Activated CD4-positive, alpha-beta T cell treated with anti-CD3 and anti-CD28 coated beads, Interleukin-2, amount 10 ng/mL, durations not matched to agents 7 days and 5 days (primary cell): ENCODE measurements at regions not wholly inside any gene's neighbourhood (a gene's known extent, or its start where the extent isn't known, plus 50 kb on each side); places are given as distances from the start of the nearest gene placed in this dataset.

Source experiments
- CTCF ChIA-PET: fragments of 350-600 bp; sonication (Branson Sonifier 250); formaldehyde crosslinking; loops from one replicate; lab custom pipeline; 2021; ENCODE audit warnings: antibody characterized with exemption; lab: Charles Lee
- POLR2A ChIA-PET: fragments of 350-600 bp; sonication (Branson Sonifier 250); formaldehyde crosslinking; loops from one replicate; lab custom pipeline; 2021; ENCODE audit warnings: antibody characterized with exemption; lab: Charles Lee
- DNase-seq: peaks from one replicate; pipeline ENCODE4 v3.0.0-alpha.2; 2020
- H3K27ac Mint-ChIP-seq: one replicate; pipeline ENCODE4 v1.8.0; 2021; ENCODE audit warnings: mild to moderate bottlenecking, moderate library complexity, mixed read lengths
- H3K27me3 Mint-ChIP-seq: one replicate; pipeline ENCODE4 v1.8.0; 2021; ENCODE audit warnings: mixed read lengths
- H3K36me3 Mint-ChIP-seq: one replicate; pipeline ENCODE4 v1.8.0; 2021; ENCODE audit warnings: low read depth, mixed read lengths
- H3K4me1 Mint-ChIP-seq: one replicate; pipeline ENCODE4 v1.8.0; 2021; ENCODE audit warnings: mixed read lengths
- H3K4me3 Mint-ChIP-seq: one replicate; pipeline ENCODE4 v1.8.0; 2021; ENCODE audit warnings: mild to moderate bottlenecking, moderate library complexity, mixed read lengths
- H3K9me3 Mint-ChIP-seq: one replicate; pipeline ENCODE4 v1.8.0; 2021; ENCODE audit warnings: mixed read lengths

- ChIA-PET POLR2A (no interaction called here), CTCF (no interaction called here)
- no peak overlapping the region for H3K4me3 Mint-ChIP-seq
- H3K27ac Mint-ChIP-seq, result no peak overlapping the region
- DNase-seq, result no peak
- no peaks in the 10 kb centered on the region for H3K36me3 Mint-ChIP-seq
- H3K9me3 Mint-ChIP-seq, result no peaks in the 10 kb centered on the region
- no peaks in the 10 kb centered on the region for H3K4me1 Mint-ChIP-seq
- H3K27me3 Mint-ChIP-seq, result no peaks in the 10 kb centered on the region
Observed at GRCh38 chr9:119802621-119803020, 433.4 kb upstream of the BRINP1 start.

GRCh38 chr9:119802133-119802532 is 432.9 kb upstream of the BRINP1 start:
- Mint-ChIP-seq H3K27ac (no peak overlapping the region), H3K4me1 (no peaks in the 10 kb centered on the region), H3K4me3 (no peak overlapping the region), H3K36me3 (no peaks in the 10 kb centered on the region), H3K27me3 (no peaks in the 10 kb centered on the region), H3K9me3 (no peaks in the 10 kb centered on the region)
- no peak for DNase-seq
- ChIA-PET POLR2A (no interaction called here), CTCF (no interaction called here)

GRCh38 chr9:119801311-119801710 is 432.1 kb upstream of the BRINP1 start:
- CTCF ChIA-PET, result no interaction called here
- DNase-seq, result no peak
- Mint-ChIP-seq H3K4me3 (no peak overlapping the region), H3K36me3 (no peaks in the 10 kb centered on the region), H3K9me3 (no peaks in the 10 kb centered on the region), H3K4me1 (no peaks in the 10 kb centered on the region), H3K27me3 (no peaks in the 10 kb centered on the region), H3K27ac (no peak overlapping the region)
- POLR2A ChIA-PET, result no interaction called here

GRCh38 chr9:119795395-119795794 is 426.2 kb upstream of the BRINP1 start:
- H3K4me1 Mint-ChIP-seq, result no peaks in the 10 kb centered on the region
- CTCF ChIA-PET, result no interaction called here

GRCh38 chr9:119794836-119795235 is 425.6 kb upstream of the BRINP1 start:
- ChIA-PET POLR2A (no interaction called here), CTCF (no interaction called here)
- Mint-ChIP-seq H3K27ac (no peak overlapping the region), H3K4me3 (no peak overlapping the region), H3K36me3 (no peaks in the 10 kb centered on the region), H3K4me1 (no peaks in the 10 kb centered on the region), H3K9me3 (no peaks in the 10 kb centered on the region), H3K27me3 (no peaks in the 10 kb centered on the region)
- DNase-seq, result no peak

More at GRCh38 chr9:119795395-119795794, 426.2 kb upstream of the BRINP1 start:
- no peak overlapping the region for H3K4me3 Mint-ChIP-seq
- H3K27ac Mint-ChIP-seq, result no peak overlapping the region
- H3K36me3 Mint-ChIP-seq, result no peaks in the 10 kb centered on the region
- H3K9me3 Mint-ChIP-seq, result no peaks in the 10 kb centered on the region
- H3K27me3 Mint-ChIP-seq, result no peaks in the 10 kb centered on the region
- DNase-seq, result no peak
- POLR2A ChIA-PET, result no interaction called here

GRCh38 chr9:119793218-119793617 is 424.0 kb upstream of the BRINP1 start:
- POLR2A ChIA-PET, result no interaction called here
- H3K36me3 Mint-ChIP-seq, result no peaks in the 10 kb centered on the region
- H3K9me3 Mint-ChIP-seq, result no peaks in the 10 kb centered on the region
- H3K4me1 Mint-ChIP-seq, result no peaks in the 10 kb centered on the region
- no peak for DNase-seq
- H3K27ac Mint-ChIP-seq, result no peak overlapping the region
- CTCF ChIA-PET, result no interaction called here
- H3K4me3 Mint-ChIP-seq, result no peak overlapping the region
- H3K27me3 Mint-ChIP-seq, result no peaks in the 10 kb centered on the region

- H3K36me3 Mint-ChIP-seq, result no peaks in the 10 kb centered on the region
Observed at GRCh38 chr9:119792242-119792641, 423.0 kb upstream of the BRINP1 start.

GRCh38 chr9:119789987-119790386 is 420.8 kb upstream of the BRINP1 start:
- Mint-ChIP-seq H3K4me1 (no peaks in the 10 kb centered on the region), H3K36me3 (no peaks in the 10 kb centered on the region), H3K27me3 (no peaks in the 10 kb centered on the region), H3K27ac (no peak overlapping the region), H3K4me3 (no peak overlapping the region), H3K9me3 (no peaks in the 10 kb centered on the region)
- CTCF ChIA-PET, result no interaction called here
- no peak for DNase-seq
- POLR2A ChIA-PET, result no interaction called here

More at GRCh38 chr9:119792242-119792641, 423.0 kb upstream of the BRINP1 start:
- DNase-seq, result no peak
- CTCF ChIA-PET, result no interaction called here
- no peaks in the 10 kb centered on the region for H3K4me1 Mint-ChIP-seq
- H3K27me3 Mint-ChIP-seq, result no peaks in the 10 kb centered on the region
- H3K27ac Mint-ChIP-seq, result no peak overlapping the region
- no peak overlapping the region for H3K4me3 Mint-ChIP-seq
- H3K9me3 Mint-ChIP-seq, result no peaks in the 10 kb centered on the region
- POLR2A ChIA-PET, result no interaction called here

- Mint-ChIP-seq H3K9me3 (no peaks in the 10 kb centered on the region), H3K27me3 (no peaks in the 10 kb centered on the region), H3K27ac (no peak overlapping the region), H3K36me3 (no peaks in the 10 kb centered on the region), H3K4me3 (no peak overlapping the region), H3K4me1 (no peaks in the 10 kb centered on the region)
- DNase-seq, result no peak
- CTCF ChIA-PET, result no interaction called here
- POLR2A ChIA-PET, result no interaction called here
Observed at GRCh38 chr9:119788921-119789320, 419.7 kb upstream of the BRINP1 start.

GRCh38 chr9:119781886-119782285 is 412.7 kb upstream of the BRINP1 start:
- H3K4me1 Mint-ChIP-seq, result no peaks in the 10 kb centered on the region
- H3K27ac Mint-ChIP-seq, result no peak overlapping the region
- H3K36me3 Mint-ChIP-seq, result no peaks in the 10 kb centered on the region
- DNase-seq, result no peak
- CTCF ChIA-PET, result no interaction called here
- H3K27me3 Mint-ChIP-seq, result no peaks in the 10 kb centered on the region
- POLR2A ChIA-PET, result no interaction called here
- no peak overlapping the region for H3K4me3 Mint-ChIP-seq
- no peaks in the 10 kb centered on the region for H3K9me3 Mint-ChIP-seq

- DNase-seq, result no peak
- no peaks in the 10 kb centered on the region for H3K27me3 Mint-ChIP-seq
- no peak overlapping the region for H3K27ac Mint-ChIP-seq
- CTCF ChIA-PET, result no interaction called here
- H3K36me3 Mint-ChIP-seq, result no peaks in the 10 kb centered on the region
- POLR2A ChIA-PET, result no interaction called here
- no peak overlapping the region for H3K4me3 Mint-ChIP-seq
- H3K9me3 Mint-ChIP-seq, result no peaks in the 10 kb centered on the region
- no peaks in the 10 kb centered on the region for H3K4me1 Mint-ChIP-seq
Observed at GRCh38 chr9:119775410-119775809, 406.2 kb upstream of the BRINP1 start.

GRCh38 chr9:119773823-119774222 is 404.6 kb upstream of the BRINP1 start:
- no peak overlapping the region for H3K27ac Mint-ChIP-seq
- no peaks in the 10 kb centered on the region for H3K4me1 Mint-ChIP-seq
- no peaks in the 10 kb centered on the region for H3K9me3 Mint-ChIP-seq
- CTCF ChIA-PET, result no interaction called here
- no peaks in the 10 kb centered on the region for H3K27me3 Mint-ChIP-seq
- H3K4me3 Mint-ChIP-seq, result no peak overlapping the region
- DNase-seq, result no peak
- POLR2A ChIA-PET, result no interaction called here
- no peaks in the 10 kb centered on the region for H3K36me3 Mint-ChIP-seq

GRCh38 chr9:119771341-119771740 is 402.1 kb upstream of the BRINP1 start:
- no peaks in the 10 kb centered on the region for H3K9me3 Mint-ChIP-seq
- CTCF ChIA-PET, result no interaction called here
- DNase-seq, result no peak
- no peak overlapping the region for H3K27ac Mint-ChIP-seq
- H3K27me3 Mint-ChIP-seq, result no peaks in the 10 kb centered on the region
- no peak overlapping the region for H3K4me3 Mint-ChIP-seq
- H3K36me3 Mint-ChIP-seq, result no peaks in the 10 kb centered on the region
- H3K4me1 Mint-ChIP-seq, result no peaks in the 10 kb centered on the region
- POLR2A ChIA-PET, result no interaction called here

- no peaks in the 10 kb centered on the region for H3K4me1 Mint-ChIP-seq
- POLR2A ChIA-PET, result no interaction called here
- H3K27ac Mint-ChIP-seq, result no peak overlapping the region
- no peak overlapping the region for H3K4me3 Mint-ChIP-seq
- H3K36me3 Mint-ChIP-seq, result no peaks in the 10 kb centered on the region
- no peaks in the 10 kb centered on the region for H3K27me3 Mint-ChIP-seq
- H3K9me3 Mint-ChIP-seq, result no peaks in the 10 kb centered on the region
- DNase-seq, result no peak
- CTCF ChIA-PET, result no interaction called here
Observed at GRCh38 chr9:119768266-119768665, 399.0 kb upstream of the BRINP1 start.
